PC-3 (cell line): ENCODE measurements at regions not wholly inside any gene's neighbourhood (a gene's known extent, or its start where the extent isn't known, plus 50 kb on each side); places are given as distances from the start of the nearest gene placed in this dataset.

ENCODE experiments used
- ATAC-seq: fragments of 200-7000 bp; cut with Tn5 transposase; 2 replicates; pipeline ENCODE4 v1.9.1; 2020; ENCODE audit warnings: mild to moderate bottlenecking, moderate library complexity
- BruUV-seq: library from RNA; stranded (reverse); fragments of 400-500 nt; replicated peaks from 2 replicates; lab custom pipeline; 2021; lab: Mats Ljungman, UMichigan
- CTCF ChIA-PET: fragments of 300-600 bp; sonication (Branson Sonifier 250); formaldehyde crosslinking; loops from one replicate; lab custom pipeline; 2022; ENCODE audit warnings: antibody characterized with exemption; lab: Charles Lee
- POLR2A ChIA-PET: fragments of 300-600 bp; sonication (Branson Sonifier 250); formaldehyde crosslinking; loops from one replicate; lab custom pipeline; 2022; ENCODE audit warnings: antibody characterized with exemption; ENCODE audit not compliant: unreplicated experiment; lab: Charles Lee
- DNase-seq: peaks from one replicate; pipeline ENCODE4 v3.0.0-alpha.2; 2015
- H2AFZ ChIP-seq: fragments of 300-600 bp; sonication (generic); 2 replicates; pipeline ENCODE4 v1.6.0; 2016; ENCODE audit warnings: antibody characterized with exemption, low read length
- H3F3A ChIP-seq: fragments of 300-600 bp; sonication (generic); one replicate; pipeline ENCODE4 v1.6.0; 2017; ENCODE audit warnings: antibody characterized with exemption, low read length, control low read depth, mild to moderate bottlenecking; ENCODE audit not compliant: unreplicated experiment
- H3K27ac ChIP-seq: fragments of 300-600 bp; sonication (generic); 2 replicates; pipeline ENCODE4 v1.5.1; 2016; ENCODE audit warnings: mild to moderate bottlenecking, low read length
- H3K27me3 ChIP-seq: fragments of 300-600 bp; sonication (generic); 2 replicates; pipeline ENCODE4 v1.6.1; 2016; ENCODE audit warnings: low read length, mixed read lengths
- H3K36me3 ChIP-seq: fragments of 300-600 bp; sonication (generic); 2 replicates; pipeline ENCODE4 v1.6.1; 2016; ENCODE audit warnings: low read depth, mixed run types, low read length, mixed read lengths
- H3K4me1 ChIP-seq: fragments of 300-600 bp; sonication (generic); 2 replicates; pipeline ENCODE4 v1.5.1; 2016; ENCODE audit warnings: low read length; ENCODE audit not compliant: insufficient read depth
- H3K4me2 ChIP-seq: fragments of 300-600 bp; sonication (generic); 2 replicates; pipeline ENCODE4 v1.6.0; 2016; ENCODE audit warnings: low read length
- H3K4me3 ChIP-seq: fragments of 300-600 bp; sonication (generic); 2 replicates; pipeline ENCODE4 v1.5.1; 2016; ENCODE audit warnings: mild to moderate bottlenecking, low read length, mixed read lengths
- H3K79me2 ChIP-seq: fragments of 300-600 bp; sonication (generic); 2 replicates; pipeline ENCODE4 v1.6.1; 2017; ENCODE audit warnings: low read length, mixed read lengths
- H3K9ac ChIP-seq: fragments of 300-600 bp; sonication (generic); 2 replicates; pipeline ENCODE4 v1.6.0; 2016; ENCODE audit warnings: mild to moderate bottlenecking, low read length
- H3K9me2 ChIP-seq: fragments of 300-600 bp; sonication (generic); replicated peaks from 2 replicates; pipeline ENCODE4 v1.6.1; 2016; ENCODE audit warnings: mixed run types, low read length, mixed read lengths
- H3K9me3 ChIP-seq: fragments of 300-600 bp; sonication (generic); 2 replicates; pipeline ENCODE4 v1.6.1; 2016; ENCODE audit warnings: low read length, mixed read lengths
- H4K20me1 ChIP-seq: fragments of 300-600 bp; sonication (generic); 2 replicates; pipeline ENCODE4 v1.6.1; 2016; ENCODE audit warnings: low read length, mixed read lengths
- CTCF ChIP-seq: fragments of 300-600 bp; sonication (generic); conservative IDR thresholded peaks from 2 replicates; pipeline ENCODE4 v1.5.1; 2017; ENCODE audit warnings: antibody characterized with exemption, low read depth, mild to moderate bottlenecking, low read length
- EZH2 ChIP-seq: fragments of 300-600 bp; sonication (generic); IDR thresholded peaks from one replicate; pipeline ENCODE4 v1.6.1; 2017; ENCODE audit warnings: antibody characterized with exemption, mild to moderate bottlenecking, low read length; ENCODE audit not compliant: unreplicated experiment
- EZH2phosphoT487 ChIP-seq: fragments of 300-600 bp; sonication (generic); IDR thresholded peaks from 2 replicates; pipeline ENCODE4 v1.6.1; 2018; ENCODE audit warnings: mild to moderate bottlenecking, antibody characterized with exemption, low read length, borderline replicate concordance
- intact Hi-C: fragments of 100-400 bp; cut with micrococcal nuclease; formaldehyde crosslinking; loops from 2 replicates; pipeline ENCODE4 v1.9.0; 2023

- Histone ChIP-seq H3K9me3 (peaks cover 5% of the 10 kb centered on the region; the same call in 1 of the 2 replicates), H3K4me2 (no peak overlapping the region), H3K9me2 (no peaks in the 10 kb centered on the region), H2AFZ (no peak overlapping the region), H3K4me3 (no peak overlapping the region), H3K27me3 (no peaks in the 10 kb centered on the region), H3K4me1 (no peaks in the 10 kb centered on the region), H4K20me1 (no peaks in the 10 kb centered on the region), H3K9ac (no peak overlapping the region), H3F3A (no peaks in the 10 kb centered on the region), H3K79me2 (no peaks in the 10 kb centered on the region), H3K27ac (no peak overlapping the region), H3K36me3 (no peaks in the 10 kb centered on the region)
- DNase-seq (no peak), ATAC-seq (no peak)
- BruUV-seq = no TSS peak
- TF ChIP-seq EZH2 (no peak), CTCF (no peak), EZH2phosphoT487 (no peak)
- intact Hi-C loops = no loop called here
- ChIA-PET POLR2A (no interaction called here), CTCF (no interaction called here)
Observed at GRCh38 chr22:34845391-34845790, 220.6 kb upstream of the ISX start.

GRCh38 chr22:34847072-34847471, 218.9 kb upstream of the ISX start:
- H3F3A ChIP-seq = no peaks in the 10 kb centered on the region
- no peak overlapping the region for H3K4me3 ChIP-seq
- H3K9ac ChIP-seq = no peak overlapping the region
- no peak overlapping the region for H3K27ac ChIP-seq
- H2AFZ ChIP-seq = no peak overlapping the region
- H3K79me2 ChIP-seq = no peaks in the 10 kb centered on the region
- no peaks in the 10 kb centered on the region for H4K20me1 ChIP-seq
- no peak for TF ChIP-seq EZH2phosphoT487
- no peak for TF ChIP-seq CTCF
- no peak for TF ChIP-seq EZH2
- intact Hi-C loops = no loop called here
- ATAC-seq (no peak), DNase-seq (no peak)
- no peaks in the 10 kb centered on the region for H3K27me3 ChIP-seq
- no TSS peak for BruUV-seq
- POLR2A ChIA-PET = no interaction called here
- no peaks in the 10 kb centered on the region for H3K9me2 ChIP-seq
- H3K9me3 ChIP-seq = peaks cover 5% of the 10 kb centered on the region; the same call in 1 of the 2 replicates
- H3K36me3 ChIP-seq = no peaks in the 10 kb centered on the region
- no peaks in the 10 kb centered on the region for H3K4me1 ChIP-seq
- CTCF ChIA-PET = interaction anchor here (0.7 kb wide), 1 partner anchor 385 kb away, joined by 3 read pairs; no protein-coding TSS in a partner anchor
- H3K4me2 ChIP-seq = no peak overlapping the region

- BruUV-seq = no TSS peak
- POLR2A ChIA-PET = no interaction called here
Observed at GRCh38 chr22:34849965-34850364, 216.0 kb upstream of the ISX start.

More at GRCh38 chr22:34849965-34850364, 216.0 kb upstream of the ISX start:
- no peak for TF ChIP-seq EZH2phosphoT487
- no peak for TF ChIP-seq EZH2
- TF ChIP-seq CTCF = no peak
- ATAC-seq (no peak), DNase-seq (no peak)
- no peak overlapping the region for H3K27ac ChIP-seq
- intact Hi-C loops = no loop called here
- no peaks in the 10 kb centered on the region for H3K9me2 ChIP-seq
- H3K9me3 ChIP-seq = peaks cover 5% of the 10 kb centered on the region; the same call in 1 of the 2 replicates
- H3K79me2 ChIP-seq = no peaks in the 10 kb centered on the region
- H3K4me3 ChIP-seq = no peak overlapping the region
- CTCF ChIA-PET = no interaction called here
- H3K9ac ChIP-seq = no peak overlapping the region
- H3K4me2 ChIP-seq = no peak overlapping the region
- no peaks in the 10 kb centered on the region for H4K20me1 ChIP-seq
- H3K36me3 ChIP-seq = no peaks in the 10 kb centered on the region
- H3K27me3 ChIP-seq = no peaks in the 10 kb centered on the region
- no peaks in the 10 kb centered on the region for H3F3A ChIP-seq
- H2AFZ ChIP-seq = no peak overlapping the region
- H3K4me1 ChIP-seq = no peaks in the 10 kb centered on the region
